GM13976 (cell line): ENCODE measurements at regions not wholly inside any gene's neighbourhood (a gene's known extent, or its start where the extent isn't known, plus 50 kb on each side); places are given as distances from the start of the nearest gene placed in this dataset.
"Not testable (repeated sequence)": the region's sequence is repeated elsewhere in the genome, so short reads cannot be mapped to it uniquely, and the experiment has no call there.

Experiments used
- DNase-seq: peaks from one replicate; pipeline ENCODE4 v3.0.0; 2012; ENCODE audit warnings: low spot score
- CTCF ChIP-seq: IDR thresholded peaks from 2 replicates; pipeline ENCODE4 v1.5.1; 2012; ENCODE audit warnings: borderline replicate concordance, mild to moderate bottlenecking; ENCODE audit not compliant: insufficient read depth; ENCODE audit errors: extremely low read depth, missing control alignments, control extremely low read depth
- in situ Hi-C: fragments of 300-500 bp; cut with MboI; formaldehyde crosslinking; loops from one replicate; pipeline ENCODE4 v1.12.0; 2022; ENCODE audit warnings: low sequenced_read_pairs, mixed read lengths, inconsistent platforms; ENCODE audit not compliant: unreplicated experiment

- no peak for DNase-seq
These were observed 162.3 kb downstream of the TPBG start for GRCh38 chr6:82525775-82526495.

GRCh38 chr6:82529960-82530460, 166.4 kb downstream of the TPBG start:
- in situ Hi-C loops, DNase-seq: not testable (repeated sequence)

More at GRCh38 chr6:82525775-82526495, 162.3 kb downstream of the TPBG start:
- no peak for TF ChIP-seq CTCF
- in situ Hi-C loops = no loop called here

GRCh38 chr6:82534876-82535275, 171.3 kb downstream of the TPBG start:
- no peak for TF ChIP-seq CTCF
- no peak for DNase-seq
- in situ Hi-C loops = no loop called here

GRCh38 chr6:82549480-82549879, 185.9 kb downstream of the TPBG start:
- DNase-seq, in situ Hi-C loops: not testable (repeated sequence)

GRCh38 chr6:82551311-82551710, 187.7 kb downstream of the TPBG start:
- not testable (repeated sequence) for DNase-seq

GRCh38 chr6:82551831-82552230, 188.2 kb downstream of the TPBG start:
- DNase-seq = no peak
- in situ Hi-C loops = no loop called here
- TF ChIP-seq CTCF = no peak

More at GRCh38 chr6:82551311-82551710, 187.7 kb downstream of the TPBG start:
- in situ Hi-C loops = not testable (repeated sequence)

- TF ChIP-seq CTCF = no peak
- no peak for DNase-seq
These were observed 190.4 kb downstream of the TPBG start for GRCh38 chr6:82553863-82554531.

GRCh38 chr6:82554666-82555065, 191.0 kb downstream of the TPBG start:
- no peak for TF ChIP-seq CTCF
- in situ Hi-C loops = no loop called here

More at GRCh38 chr6:82553863-82554531, 190.4 kb downstream of the TPBG start:
- in situ Hi-C loops = no loop called here

More at GRCh38 chr6:82554666-82555065, 191.0 kb downstream of the TPBG start:
- no peak for DNase-seq
